Loucy (cell line): ENCODE measurements at regions not wholly inside any gene's neighbourhood (a gene's known extent, or its start where the extent isn't known, plus 50 kb on each side); places are given as distances from the start of the nearest gene placed in this dataset.

Source experiments
- EZH2phosphoT487 ChIP-seq: fragments of 200-600 bp; IDR thresholded peaks from 2 replicates; pipeline ENCODE4 v1.6.1; 2018; ENCODE audit warnings: antibody characterized with exemption, mild to moderate bottlenecking, moderate library complexity, borderline replicate concordance
- TF ChIP-seq, protein P1 (sequence below): fragments of 200-600 bp; sonication (generic); conservative IDR thresholded peaks from 2 replicates; pipeline ENCODE4 v1.5.1; 2014; ENCODE audit warnings: mild to moderate bottlenecking, antibody characterized with exemption, low read length

- TF ChIP-seq, protein P1, sequence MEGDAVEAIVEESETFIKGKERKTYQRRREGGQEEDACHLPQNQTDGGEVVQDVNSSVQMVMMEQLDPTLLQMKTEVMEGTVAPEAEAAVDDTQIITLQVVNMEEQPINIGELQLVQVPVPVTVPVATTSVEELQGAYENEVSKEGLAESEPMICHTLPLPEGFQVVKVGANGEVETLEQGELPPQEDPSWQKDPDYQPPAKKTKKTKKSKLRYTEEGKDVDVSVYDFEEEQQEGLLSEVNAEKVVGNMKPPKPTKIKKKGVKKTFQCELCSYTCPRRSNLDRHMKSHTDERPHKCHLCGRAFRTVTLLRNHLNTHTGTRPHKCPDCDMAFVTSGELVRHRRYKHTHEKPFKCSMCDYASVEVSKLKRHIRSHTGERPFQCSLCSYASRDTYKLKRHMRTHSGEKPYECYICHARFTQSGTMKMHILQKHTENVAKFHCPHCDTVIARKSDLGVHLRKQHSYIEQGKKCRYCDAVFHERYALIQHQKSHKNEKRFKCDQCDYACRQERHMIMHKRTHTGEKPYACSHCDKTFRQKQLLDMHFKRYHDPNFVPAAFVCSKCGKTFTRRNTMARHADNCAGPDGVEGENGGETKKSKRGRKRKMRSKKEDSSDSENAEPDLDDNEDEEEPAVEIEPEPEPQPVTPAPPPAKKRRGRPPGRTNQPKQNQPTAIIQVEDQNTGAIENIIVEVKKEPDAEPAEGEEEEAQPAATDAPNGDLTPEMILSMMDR: no peak
- TF ChIP-seq EZH2phosphoT487: no peak
These were observed 465.7 kb upstream of the TENM3 start for GRCh38 chr4:181777518-181777917.
